Suppressor macrophage treated with lipopolysaccharide for 4 hours (primary cell): ENCODE measurements at regions not wholly inside any gene's neighbourhood (a gene's known extent, or its start where the extent isn't known, plus 50 kb on each side); places are given as distances from the start of the nearest gene placed in this dataset.
"Not testable (repeated sequence)": the region's sequence is repeated elsewhere in the genome, so short reads cannot be mapped to it uniquely, and the experiment has no call there.

Source experiments
- DNase-seq: peaks from one replicate; pipeline ENCODE4 v3.0.0-alpha.2; 2020

DNA sequence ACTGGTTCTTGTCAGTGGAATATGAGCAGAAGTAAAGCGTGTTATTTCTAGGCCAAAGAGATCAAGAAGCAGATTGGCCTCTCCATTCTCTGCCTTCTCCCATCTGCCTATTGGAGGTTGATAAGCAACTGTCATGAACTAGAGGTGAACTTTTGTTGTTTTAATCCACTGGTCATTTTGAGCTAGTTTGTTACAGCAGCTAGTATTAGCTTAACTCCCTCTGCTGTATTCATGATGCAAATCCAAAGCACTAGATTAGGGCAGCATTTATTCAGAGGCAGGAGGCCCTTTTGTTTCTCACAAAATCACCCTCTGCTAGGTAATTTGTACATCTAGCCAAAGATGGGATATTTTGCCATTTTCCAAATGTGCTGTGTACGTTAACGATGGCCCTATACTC is 97.3 kb upstream of the DPT start:
- no peak for DNase-seq

GRCh38 chr1:168827557-168827956 is 98.6 kb upstream of the DPT start:
- no peak for DNase-seq

DNA sequence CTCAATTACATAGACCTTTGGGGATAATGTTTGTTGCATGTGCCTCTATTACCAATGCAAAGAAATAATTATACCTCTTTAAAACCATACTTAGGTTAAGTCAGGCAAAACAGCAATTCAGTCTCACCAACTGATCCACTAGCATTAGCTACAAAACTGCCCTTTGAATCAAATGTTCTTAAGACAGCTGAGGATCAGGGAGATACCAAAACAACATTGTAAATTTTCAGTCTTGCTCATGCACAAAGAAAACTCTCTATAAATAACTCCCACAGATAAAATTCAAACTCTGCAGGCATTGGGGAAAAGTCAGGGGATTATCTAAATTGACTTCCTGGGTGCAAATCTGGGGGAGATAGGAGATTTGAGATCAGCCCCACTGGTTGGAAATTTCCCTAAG is 100.9 kb upstream of the DPT start:
- no peak for DNase-seq

DNA sequence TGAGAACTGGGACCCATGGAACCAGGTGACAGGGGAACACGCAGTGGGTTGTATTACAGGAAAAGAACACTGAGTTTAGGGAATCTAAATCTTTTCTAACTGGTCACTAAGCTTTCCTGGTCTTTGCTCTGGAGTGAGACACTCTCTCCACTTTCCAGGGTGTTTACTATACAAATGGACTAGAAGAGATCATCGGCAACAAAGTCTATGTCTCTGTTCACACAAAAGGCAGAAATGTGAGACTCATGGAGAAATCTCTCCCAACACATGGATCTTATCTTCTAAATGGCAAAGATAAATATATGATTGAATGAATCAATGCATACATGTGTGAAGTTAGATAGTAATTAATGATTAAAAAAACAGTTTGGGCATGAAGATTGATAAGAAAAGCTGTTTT is 101.6 kb upstream of the DPT start:
- DNase-seq = no peak

DNA sequence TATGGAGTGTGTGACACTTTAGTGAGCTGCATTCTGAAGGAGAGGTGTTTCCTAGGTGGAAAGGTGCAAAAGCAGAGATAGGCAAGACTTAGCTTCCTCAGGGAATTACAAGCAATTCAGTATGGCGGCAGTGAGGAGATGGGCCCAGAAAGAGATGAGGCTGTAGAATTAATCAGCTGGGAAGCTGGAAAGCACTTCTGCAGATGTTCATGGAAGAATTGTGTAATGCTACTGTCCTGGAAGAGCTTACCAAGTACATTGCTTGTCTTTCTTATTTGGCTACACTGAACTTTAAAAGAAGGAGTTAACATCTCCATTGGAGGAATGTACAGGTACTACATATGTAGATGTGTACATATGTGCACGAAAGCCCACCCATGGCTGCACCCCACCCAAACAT is 103.7 kb upstream of the DPT start:
- no peak for DNase-seq

DNA sequence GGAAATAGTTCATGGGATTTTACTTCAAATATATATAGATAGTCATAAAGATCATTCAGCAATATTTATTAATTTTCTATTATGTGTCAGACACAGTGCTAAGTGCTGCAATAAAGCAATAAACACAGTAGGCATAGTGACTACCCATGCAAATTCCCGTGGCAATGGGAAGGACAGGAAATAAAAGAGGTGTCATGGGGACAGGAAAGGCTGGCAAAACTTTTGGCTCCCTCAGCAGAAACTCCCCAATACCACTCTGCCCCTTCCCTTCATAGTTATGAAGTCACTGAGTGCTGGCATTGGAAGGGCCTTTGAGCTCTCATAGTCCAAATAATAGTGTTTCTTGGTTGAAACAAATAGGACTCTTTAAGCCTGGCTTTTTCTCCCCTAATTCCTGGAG is 104.4 kb upstream of the DPT start:
- no peak for DNase-seq

GRCh38 chr1:168833801-168834224 is 104.8 kb upstream of the DPT start:
- DNase-seq = no peak

DNA sequence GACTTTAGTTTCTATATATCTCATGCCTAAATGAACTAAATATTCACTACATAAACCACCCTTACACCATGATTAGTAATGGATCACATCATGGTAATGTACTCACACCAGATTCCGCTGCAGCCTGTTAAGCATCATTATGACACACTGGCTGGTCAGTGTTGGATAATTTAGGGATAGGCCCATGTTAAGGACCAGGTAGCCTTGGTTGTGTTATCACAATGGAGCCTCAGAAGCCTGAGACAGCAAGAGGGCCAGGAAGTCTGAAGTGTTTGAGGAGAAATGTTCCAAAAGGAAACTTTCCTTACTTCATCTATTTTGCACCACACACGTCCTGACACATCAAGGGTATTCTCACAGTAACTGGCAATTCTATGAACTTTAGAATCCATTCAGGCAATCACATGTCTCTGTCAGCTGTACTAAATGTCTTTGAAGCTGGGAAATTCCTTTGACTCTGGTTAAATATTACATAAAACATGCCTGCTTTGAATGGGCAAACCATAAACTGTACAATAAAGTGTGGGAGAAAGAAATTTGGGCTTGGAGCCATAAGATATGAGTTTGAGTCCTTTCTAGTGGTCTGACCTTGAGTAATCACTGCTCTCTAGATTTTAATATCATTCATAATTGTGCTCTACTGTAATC is 105.3 kb upstream of the DPT start:
- peak; percentile 5 for DNase-seq

DNA sequence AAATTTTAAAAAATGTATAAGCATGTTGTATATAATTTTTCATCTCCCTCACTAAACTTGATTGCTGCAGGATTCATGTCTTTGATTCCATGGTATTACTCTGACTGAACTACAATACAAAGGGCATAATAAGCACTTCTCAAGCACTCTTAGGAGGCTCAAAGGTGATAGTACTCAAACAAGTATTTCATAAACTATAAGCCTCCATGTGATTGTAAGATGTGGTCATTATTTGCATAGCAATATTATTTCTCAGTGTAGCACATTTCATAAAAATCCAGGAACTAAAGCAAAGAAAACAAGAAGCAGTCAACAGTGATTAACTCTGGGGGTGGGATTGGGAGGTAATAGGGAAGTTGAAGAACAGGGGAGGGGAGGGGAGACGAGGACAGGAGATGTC is 106.2 kb upstream of the DPT start:
- peak; percentile 16 for DNase-seq

GRCh38 chr1:168835791-168836190 is 106.8 kb upstream of the DPT start:
- DNase-seq = no peak

- DNase-seq = no peak
These were observed 107.5 kb upstream of the DPT start for GRCh38 chr1:168836469-168836868.

- not testable (repeated sequence) for DNase-seq
These were observed 108.2 kb upstream of the DPT start for GRCh38 chr1:168837230-168837629.

DNA sequence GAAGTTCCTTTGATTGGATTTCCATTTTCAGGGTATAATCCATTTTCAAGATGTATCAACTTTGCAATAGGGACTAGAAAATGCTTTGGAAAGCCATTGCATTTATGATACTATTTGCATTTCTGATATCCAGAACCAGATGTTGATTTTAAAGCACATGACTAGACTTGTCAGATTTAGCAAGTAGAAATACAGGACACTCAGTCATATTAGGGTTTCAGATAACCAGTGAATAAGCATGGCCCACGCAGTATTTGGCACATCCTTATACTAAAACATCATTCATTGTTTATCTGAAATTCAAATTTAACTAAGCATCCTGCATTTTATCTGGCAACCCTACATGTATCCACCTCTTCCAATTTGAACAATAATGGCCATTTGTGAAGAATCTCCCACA is 113.3 kb upstream of the DPT start:
- DNase-seq = no peak

DNA sequence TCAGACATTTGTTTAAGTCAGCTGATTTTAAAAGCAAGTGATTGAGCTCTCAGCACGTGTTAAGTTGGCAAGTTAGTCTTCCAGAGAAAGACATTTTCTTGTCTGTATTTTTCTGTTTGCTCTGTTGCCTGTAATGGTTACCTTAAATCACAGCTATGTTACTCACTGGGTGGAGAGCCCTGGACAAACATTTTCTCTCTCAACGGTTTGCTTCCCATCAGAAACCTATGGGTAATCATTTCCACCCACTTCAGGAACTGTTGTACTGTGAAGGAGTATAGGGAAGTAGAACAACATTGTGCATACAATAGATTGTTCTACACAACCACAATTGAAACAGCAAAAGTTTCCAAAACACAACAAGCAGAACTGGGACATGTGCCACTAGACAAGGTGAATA is 113.9 kb upstream of the DPT start:
- no peak for DNase-seq

GRCh38 chr1:168843401-168843800 is 114.4 kb upstream of the DPT start:
- DNase-seq = no peak

DNA sequence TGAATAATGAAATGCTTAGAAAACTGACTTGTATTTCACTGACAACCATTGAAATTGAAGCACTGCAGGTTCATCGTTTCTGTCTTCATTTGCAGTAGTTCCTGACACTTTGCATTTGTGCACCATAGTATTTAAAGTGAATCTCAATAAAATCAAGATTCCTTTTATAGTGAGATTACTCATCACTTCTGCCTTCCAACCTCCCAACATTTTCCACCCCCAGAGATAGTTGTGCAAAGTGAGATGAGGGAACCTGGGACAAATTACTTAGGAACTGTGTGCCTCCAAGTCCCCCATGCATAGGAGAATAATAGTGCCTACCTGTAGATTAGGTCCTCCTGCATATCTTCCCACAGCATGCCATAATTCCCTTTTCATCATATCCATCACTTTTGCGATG is 114.9 kb upstream of the DPT start:
- DNase-seq = no peak

DNA sequence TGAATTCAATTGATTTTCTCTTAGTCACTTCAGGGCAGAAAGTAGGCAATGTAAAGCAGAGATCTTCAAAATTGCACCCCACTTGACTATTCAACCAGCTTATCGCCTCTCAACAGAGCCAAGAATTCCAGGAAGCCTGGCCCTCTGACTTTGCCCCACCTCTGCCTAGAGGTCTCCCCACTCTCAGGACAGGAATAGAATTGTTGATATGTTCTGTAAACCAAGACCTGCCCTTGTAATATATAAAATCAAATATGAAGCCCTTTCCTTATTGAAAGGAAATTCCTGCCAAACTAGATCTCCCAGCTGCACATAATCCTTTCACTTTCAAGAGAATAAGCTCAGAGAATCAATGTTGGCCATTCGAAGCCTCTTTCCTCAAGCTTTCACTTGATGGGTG is 116.1 kb upstream of the DPT start:
- DNase-seq = no peak

- DNase-seq = no peak
These were observed 119.0 kb upstream of the DPT start for GRCh38 chr1:168848051-168848450.

DNA sequence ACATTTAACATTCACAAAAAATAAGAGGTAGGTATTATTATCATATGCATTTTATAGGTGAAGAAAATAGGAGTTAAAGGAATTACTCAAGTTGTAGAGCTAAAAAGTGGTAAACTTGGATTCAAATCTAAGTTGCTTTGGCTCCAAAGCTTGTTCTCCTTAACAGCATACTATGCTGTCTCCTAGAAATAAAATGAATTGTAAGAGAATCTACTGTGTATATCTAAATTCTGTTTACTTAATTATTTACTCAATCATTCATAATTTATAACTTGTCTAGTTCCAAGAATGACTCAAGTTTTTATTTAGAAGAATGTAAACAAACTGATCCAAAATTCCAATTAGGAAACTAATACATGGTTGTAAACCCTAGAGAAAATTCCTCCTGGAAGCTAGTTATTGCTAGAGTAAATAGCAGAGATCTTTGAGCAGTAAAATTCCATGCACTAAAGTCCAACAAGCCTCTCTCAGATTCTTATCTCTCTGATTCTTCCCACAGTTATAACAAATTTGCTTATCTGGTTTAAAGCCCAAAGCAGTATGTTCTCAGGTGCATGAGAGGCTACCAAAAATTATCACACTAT is 132.5 kb upstream of the DPT start:
- DNase-seq = no peak

GRCh38 chr1:168863772-168864171 is 134.8 kb upstream of the DPT start:
- DNase-seq = no peak

DNA sequence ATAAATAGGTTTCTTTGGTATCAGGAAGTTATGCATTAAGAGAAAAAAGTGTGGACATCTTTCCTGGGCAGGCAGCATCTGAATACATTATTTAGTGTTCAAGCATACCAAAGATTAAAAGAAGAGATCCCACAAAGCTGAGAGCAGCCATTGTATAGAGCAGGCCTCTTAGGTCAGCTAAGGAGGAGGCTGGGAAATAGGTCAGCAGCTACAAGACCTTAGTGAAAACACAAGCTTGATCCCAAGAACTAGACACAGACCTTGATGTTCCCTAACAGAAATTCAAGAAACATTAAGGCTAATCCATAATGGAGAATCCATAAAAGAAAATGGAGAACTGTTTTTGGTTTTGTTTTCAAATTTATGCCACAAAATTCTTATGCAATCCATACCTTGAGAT is 135.3 kb upstream of the DPT start:
- DNase-seq = no peak

DNA sequence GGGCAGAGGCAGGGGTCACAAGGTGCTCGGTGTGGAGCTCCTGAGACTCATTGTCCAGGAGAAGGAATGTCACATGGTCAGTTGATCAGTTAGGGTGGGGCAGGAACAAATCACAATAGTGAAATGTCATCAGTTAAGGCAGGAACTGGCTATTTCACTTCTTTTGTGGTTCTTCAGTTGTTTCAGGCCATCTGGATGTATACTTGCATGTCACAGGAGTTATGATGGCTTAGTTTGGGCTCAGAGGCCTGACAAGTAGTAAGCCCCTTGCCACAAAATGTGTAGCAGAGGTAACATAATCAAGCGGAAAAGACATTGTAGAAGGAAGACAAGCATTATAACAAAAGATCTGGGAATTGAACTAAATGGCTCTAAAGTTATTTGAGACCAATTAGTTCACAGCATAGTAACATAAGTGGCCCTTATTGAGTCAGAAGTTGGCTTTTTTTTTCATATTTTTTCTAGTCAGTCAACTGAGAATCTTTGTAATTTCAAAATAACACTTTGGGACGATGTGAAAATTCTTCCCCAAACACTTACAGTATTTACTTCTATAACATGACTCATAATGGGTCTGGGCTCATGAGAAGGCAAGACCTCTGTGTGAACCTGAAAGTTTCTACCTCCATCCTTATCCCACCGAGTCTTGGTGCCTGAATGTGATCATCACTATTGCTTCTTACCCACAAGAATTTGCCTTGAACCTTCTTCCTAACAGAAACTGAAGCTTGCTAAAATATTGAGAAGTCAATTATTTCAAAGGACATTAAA is 137.0 kb upstream of the DPT start:
- no peak for DNase-seq

GRCh38 chr1:168867941-168868634 is 139.1 kb upstream of the DPT start:
- DNase-seq = no peak

DNA sequence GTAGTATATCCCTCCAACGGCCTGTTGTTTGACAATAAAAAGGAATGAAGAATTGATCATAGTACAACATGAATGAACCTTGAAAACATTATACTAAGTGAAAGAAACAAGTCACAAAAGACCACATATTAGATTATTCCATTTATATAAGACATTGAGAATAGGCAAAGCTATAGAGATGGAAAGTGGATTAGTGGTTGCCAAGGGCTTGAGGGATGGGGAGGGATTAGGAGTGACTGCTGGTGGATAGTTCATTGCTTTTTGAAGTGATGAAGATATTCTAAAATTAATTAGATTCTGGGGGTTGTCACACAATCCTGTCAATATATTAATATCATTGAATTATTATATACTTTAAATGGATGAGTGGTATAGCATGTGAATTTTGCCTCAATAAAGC is 142.5 kb upstream of the DPT start:
- no peak for DNase-seq
